ENCODE measurements at regions not wholly inside any gene's neighbourhood (a gene's known extent, or its start where the extent isn't known, plus 50 kb on each side); places are given as distances from the start of the nearest gene placed in this dataset.

DNA sequence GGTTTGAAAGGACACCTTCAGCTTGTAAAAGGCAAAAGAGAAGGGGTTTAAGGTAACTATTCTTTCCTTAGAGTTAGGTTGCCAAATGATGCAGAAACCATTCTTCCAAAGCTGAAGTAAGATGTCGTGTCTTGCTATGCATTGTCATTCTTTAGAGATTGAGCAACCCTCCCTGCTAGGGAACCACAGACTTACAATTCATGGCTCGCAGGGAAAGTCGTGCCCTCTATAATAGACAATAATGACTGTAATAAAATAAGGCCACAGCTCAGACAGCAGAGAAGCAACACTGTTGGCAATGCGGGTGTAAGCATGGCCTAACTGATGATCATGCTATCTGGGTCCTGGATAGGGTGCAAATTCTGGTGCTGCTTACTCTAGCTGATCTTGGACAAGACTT, 129.6 kb upstream of the CDH13 start:
- no peak for DNase-seq (ENCODE audit: low spot score)

DNA sequence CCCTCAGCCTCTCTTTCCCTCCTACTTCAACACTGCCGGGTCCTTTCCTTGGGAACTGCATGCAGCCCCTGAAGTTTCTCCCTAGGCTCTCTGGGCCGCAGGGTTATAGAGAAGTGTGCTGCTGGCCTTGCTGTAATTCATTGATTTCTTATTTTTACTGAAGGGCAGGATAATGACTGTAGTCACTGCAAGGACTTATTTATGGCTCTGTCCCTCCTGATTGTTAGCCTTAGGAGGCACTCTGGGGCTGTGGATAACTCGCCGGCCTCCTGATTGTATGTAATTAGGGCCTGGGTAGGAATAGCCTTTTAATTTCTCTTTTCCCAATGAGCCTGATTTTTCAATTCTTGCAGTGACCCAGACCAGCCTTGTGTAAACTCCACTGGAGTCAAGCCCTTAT, 138.3 kb upstream of the CDH13 start:
- no peak for DNase-seq (ENCODE audit: low spot score)

DNA sequence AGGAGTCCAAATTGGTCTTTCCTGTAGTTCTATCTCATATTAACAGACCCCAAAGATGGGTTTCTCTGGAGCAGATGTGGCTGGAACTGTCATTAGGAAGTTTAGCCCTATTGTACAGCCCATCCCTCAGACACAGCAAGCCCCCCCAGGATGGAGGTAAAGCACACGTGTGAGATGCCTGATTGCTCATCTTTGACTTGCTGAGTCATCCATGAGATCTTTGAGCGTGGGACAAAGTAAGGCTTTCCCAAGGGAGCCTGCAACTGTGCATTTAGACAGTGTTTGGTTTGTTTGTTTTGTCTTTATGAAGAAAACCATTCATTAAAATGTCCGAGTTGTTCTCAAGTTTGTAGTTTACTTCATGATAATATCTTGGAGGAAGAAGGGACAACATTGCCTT, 145.3 kb upstream of the CDH13 start:
- DNase-seq (ENCODE audit: low spot score) = no peak

DNA sequence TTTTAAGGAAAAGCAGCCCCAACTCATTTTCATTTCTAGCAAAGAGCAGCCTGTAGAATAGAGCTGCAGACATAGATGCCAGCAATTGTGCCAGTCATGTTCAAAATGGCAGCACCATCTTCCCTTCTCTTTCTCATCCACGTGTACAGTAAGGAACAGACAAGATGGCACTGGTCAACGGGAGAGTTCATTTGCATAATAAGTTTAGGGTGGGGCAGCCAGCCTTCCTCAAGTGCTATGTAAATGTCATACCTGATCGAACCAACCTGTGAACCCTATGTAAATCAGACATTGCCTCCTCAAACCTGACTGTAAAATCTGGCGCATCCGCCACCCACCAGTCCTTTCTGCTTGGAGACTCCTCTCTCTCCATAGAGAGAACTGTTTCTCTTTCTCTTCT, 150.0 kb upstream of the CDH13 start:
- DNase-seq (ENCODE audit: low spot score) = no peak

DNA sequence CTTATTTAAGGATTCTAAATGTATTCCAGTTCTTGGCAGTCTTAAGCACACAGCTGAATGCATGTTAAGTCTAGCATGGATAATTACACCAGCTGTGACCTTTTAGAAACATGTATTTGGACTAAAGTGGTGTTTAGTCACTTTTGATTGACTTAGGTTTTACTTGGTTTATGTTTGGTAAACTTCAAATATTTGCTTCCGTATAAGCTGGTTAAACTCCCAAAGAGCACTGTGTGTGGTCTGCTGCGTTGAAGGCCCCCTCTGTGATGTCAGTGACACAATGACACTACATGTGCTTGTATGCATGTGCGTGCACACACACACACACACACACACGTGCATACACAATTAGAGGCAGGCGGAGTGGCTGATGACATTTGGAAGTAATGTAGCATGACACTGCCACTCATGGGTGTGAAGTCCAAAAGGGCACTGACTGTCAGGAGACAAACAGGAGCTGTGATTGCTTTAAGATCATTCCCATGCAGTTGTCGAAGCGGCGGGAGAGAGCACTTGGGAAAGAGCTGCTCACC, 156.1 kb upstream of the CDH13 start:
- DNase-seq (ENCODE audit: low spot score) = no peak

DNA sequence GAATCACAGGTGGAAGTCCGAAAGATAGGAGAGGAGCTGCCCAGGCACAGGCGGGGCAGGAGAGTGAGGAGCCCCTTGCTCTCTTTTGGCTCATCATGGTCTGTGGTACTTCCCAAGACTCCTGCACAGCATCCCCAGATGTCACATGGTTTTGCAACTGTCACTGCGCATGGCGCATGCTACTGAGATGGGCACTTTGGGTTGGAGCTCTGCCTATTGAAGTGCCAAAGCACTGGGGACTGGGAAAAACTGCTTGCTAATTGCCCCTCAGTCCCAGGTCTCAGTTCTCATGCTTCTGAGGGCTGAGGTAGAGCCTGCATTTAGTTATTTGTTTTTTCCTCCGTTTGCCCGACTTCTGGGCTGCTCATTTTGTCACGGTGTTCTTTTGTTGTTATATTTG, 156.8 kb upstream of the CDH13 start:
- no peak for DNase-seq (ENCODE audit: low spot score)

DNA sequence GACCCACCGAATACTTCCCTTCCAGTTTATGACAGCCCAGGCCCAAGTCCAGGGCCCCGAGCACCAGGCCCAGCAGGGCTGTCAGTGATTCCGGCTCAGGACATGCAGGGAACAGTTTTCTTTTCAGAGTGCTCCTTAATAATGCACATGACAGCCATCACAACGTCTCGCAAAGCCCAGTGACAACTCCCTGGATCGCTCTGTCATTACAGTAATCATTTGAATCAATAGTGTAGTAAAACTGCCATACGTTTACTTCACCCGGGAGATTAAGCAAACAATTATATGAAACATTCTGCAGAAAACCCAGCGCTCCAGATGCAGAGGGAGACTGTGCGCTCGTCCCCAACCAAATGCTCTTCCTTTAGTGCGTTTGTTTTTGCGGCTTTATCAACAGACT, 162.6 kb upstream of the CDH13 start:
- no peak for DNase-seq (ENCODE audit: low spot score)

DNA sequence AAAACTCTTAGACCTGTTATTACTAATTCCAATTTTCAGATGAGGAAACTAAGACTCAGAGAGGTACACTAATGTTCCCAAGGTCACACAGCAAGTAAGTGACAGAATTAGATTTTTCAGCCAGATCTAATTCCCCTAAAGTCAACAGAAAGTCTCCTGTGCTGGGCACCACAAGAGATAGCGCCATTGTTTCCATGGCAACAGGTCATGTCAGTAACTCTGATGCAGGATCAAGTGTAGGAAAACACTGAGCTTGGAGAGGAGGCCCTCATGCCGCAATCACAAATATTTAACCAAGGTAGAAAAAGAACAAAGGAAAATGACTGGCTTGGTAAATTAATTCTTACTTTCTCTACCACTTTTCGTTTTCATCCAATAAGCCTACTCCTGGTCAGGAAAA, 166.0 kb upstream of the CDH13 start:
- DNase-seq (ENCODE audit: low spot score) = no peak

DNA sequence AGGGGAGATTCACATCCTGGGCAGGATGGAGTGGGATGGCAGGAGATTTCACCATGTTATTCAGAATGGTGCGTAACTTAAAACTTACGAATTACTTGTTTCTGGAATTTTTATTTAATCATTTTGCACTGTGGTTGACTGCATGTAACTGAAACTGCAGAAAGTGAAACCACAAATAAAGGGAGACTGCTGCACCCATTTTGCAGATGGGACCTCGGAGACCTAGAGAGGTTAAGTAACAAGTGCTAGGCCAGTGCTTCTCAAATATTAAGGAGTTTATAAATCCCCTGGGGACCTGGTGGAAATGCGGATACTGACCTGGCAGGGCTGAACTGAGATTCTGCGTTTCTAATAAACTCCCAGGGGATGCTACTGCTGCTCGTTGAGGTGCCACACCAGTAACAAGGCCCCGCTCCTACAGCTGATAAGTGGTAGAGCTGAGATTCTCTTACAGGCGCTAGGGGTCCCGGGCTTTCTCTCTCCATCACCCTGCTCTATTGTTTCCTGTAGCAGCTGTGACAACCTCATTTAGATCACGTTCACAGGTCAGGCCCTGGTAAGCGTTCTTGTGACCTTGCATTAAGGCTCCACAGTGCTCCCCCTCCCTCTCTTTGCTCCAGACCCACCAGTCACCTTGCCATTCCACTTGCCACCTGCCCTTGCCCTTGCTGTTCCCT, 167.1 kb upstream of the CDH13 start:
- no peak for DNase-seq (ENCODE audit: low spot score)

DNA sequence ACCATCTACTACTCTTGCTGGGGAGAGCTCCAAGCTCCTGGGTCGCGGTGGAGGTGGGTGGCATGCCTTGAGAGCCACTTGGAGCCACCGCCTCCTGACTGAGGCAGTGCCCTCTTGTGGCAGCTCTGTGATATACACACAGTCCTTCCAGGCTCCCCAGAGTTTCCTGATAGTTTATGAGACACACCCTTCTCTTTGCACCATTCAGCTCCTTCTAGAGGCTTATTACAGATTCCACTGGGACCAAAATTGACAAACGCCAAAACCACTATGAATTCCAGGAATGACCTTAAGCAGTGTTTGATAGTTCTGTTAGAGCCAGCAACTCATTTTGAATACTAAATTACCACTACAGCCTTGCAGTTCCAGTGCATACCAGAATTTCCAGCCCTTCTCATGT, 170.1 kb upstream of the CDH13 start:
- DNase-seq (ENCODE audit: low spot score) = peak; percentile 80

DNA sequence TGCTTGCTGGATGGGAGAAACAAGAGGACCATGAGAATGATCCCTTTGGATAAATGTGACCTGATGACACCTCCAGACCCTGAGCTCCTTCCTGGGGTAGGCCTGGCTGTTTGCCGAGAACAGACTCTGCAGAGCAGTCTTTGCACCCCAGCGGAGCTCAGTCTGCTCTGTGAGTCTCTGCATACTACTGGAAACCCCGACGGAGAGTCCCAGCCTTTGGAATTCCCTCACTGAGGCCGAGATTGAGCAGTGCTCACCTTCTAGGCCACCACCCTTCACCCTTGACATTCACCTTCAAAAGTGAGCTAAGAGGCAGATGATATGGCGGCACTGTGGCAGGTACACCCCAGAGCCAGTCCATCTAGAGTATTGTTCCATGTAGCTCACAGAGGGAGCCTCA, 172.2 kb upstream of the CDH13 start:
- no peak for DNase-seq (ENCODE audit: low spot score)

DNA sequence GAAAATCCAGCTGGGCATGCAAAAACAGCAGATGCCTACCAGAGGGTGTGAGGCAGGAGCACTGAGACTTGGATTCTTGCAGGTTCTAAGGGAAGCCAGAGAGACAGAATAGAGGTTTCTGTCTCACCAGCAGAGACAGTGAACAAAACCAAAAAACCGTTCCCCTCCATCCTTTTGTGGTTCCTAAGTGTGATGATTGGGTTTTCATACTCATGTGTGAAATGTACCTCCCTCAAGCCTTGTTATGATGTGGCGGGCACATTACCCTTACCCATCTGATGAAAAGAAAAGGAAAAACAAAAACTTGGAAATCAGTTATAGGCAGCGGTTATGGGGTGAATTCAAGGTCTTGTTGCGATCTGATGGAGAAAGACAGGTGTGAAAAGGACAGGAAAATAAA, 172.6 kb upstream of the CDH13 start:
- no peak for DNase-seq (ENCODE audit: low spot score)

DNA sequence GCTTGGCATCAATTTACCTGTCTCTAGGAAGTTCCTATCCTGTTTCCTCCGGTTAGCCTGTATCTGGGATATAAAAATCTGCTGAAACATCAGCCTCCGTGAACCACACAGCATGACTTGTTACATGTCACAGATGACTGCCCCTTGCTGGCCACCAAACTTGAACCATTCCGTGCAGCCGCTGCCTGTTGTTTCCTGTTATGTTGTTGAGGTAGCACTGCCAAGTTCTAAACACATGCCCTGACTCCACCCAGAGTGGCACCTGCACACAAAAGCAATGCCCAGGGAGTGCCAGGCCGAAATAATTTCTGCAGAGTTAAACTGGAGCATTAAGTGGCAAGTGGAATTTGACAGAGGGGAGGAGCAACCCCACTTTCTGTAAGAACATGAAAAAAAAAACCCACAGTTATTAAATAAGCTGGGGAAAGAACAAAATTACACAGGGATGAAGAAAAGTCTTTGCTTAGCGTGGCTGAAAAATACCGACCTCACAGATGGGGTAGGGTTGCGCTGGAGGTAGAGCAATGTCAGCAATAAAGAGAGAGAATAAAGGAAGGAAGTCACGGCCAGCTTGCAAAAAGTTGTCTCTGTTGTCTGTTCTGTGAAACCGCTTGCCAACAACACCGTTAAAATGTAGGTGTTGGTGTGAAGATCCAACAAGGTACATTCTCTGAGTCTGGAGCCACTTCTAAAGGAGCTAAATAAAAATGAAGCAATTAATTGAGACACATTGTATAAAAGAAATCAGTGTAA, 174.6 kb upstream of the CDH13 start:
- DNase-seq (ENCODE audit: low spot score) = no peak

DNA sequence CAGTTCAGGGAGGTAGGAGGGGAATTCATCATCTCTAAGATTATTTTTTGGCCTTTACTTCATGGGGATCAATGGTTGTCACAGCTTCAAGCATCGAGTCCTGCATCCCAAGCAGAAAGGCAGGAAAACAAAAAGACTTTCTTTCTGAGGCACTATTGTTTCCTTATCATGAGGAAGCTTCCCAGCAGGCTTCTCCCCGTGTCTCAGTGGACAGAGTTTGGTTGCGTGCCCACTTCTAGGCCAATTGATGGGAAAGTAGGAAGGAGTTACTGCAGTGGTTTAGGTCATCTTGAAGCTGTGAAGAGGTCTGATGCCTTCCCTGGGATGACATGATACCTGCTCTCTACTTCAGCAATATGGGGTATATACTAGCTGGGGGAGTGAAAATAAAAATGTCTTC, 175.3 kb upstream of the CDH13 start:
- DNase-seq (ENCODE audit: low spot score) = no peak

DNA sequence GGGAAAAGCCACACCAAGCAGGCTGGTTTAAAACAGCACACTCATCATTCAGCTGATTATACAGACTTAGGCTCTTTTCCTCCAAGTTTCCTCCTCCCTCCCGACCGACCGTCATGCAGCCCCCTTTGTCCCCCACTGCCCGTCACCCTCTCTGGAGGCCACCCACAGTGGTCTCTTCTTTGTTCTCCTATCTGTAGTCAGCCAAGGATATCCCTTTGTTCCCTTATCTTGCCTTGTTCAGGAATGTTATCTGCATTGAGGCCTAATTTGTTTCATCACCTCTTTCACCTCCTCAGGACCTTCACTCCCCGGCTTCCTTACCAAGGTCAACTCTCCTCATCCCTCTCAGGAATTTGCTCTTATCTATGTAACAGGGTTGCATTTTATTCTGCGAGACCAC, 186.4 kb upstream of the CDH13 start:
- DNase-seq (ENCODE audit: low spot score) = no peak

DNA sequence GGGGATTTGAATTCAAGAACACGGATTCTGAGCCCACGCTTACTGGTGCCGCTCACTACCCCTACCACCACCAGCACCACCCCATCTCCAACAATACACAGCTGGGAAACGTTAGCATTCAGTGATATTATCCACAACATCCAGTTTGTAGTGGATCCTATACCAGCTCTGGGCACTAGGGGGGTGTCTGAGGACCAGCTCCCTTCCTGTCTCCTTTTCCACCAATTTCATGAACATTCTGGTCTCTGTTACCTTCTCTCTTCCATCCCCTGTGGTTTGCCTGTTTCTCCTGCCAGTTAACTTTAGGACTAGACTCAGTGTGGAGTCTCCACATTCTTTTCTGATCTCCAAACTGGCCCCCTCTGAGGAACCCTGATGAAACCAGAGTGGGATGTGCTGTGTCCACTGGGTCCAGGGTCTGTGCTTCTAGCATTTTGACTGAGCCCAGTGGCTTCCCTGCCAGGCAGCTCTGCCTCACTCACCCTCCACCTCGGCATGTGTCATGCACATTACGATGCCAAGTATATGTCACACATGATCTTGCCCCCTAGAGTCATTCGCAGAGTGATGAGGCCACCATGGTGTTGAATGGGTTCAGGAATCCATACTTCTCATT, 187.0 kb upstream of the CDH13 start:
- peak; percentile 71 for DNase-seq (ENCODE audit: low spot score)

DNA sequence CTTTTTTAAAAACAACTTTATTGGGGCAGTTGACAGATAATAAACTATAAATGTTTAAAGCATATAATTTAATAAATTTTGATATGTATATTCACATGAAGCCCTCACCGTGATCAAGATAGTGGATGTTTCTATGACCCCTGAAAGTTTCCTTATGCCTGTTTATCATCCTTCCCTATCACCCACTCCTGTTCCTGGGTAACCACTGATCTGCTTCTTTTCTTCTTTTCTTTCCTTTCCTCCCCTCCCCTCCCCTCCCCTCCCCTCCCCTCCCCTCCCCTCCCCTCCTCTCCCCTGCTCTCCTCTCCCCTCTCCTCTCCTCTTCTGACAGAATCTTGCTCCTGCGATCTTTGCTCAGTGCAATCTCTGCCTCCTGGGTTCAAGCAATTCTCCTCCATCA, 193.7 kb upstream of the CDH13 start:
- DNase-seq (ENCODE audit: low spot score) = no peak

DNA sequence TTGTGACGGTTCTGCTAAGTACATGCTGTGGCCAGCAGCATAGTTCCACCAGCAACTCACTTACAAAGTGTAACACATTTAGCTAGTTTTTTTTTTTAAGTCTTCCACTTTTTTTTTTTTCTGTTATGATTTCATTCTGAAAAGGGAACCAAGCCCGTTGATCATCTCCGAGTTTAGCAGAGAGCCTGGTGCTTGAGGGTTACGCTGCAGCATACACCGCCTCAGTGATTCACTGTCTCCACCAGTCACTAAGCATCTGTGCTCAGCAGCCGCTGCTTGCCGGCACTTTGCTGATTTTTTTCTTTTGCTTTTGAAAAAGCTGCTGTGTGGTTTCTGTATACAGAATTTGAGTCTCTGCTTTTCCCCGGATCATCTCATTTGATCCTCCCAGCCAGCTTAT, 194.5 kb upstream of the CDH13 start:
- peak; percentile 40 for DNase-seq (ENCODE audit: low spot score)

DNA sequence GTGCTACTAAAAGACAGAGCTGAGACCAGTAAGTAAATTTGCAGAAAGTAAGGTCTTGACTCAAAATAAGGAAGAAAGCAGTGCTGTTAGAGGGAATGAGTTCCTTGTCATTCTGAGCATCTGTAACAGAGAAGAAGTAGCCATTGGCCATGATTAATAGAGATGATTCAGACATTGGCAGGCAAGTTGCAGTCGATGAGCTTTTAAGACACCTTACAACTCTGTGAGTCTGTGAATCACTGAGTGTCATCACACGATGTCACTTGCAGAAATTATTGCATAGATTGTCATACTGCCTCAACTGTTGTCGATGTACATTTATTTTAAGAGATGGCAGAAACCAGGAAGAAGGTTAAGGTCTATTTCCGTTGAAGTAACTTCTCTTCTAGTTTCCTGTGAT, 201.1 kb upstream of the CDH13 start:
- DNase-seq (ENCODE audit: low spot score) = no peak

DNA sequence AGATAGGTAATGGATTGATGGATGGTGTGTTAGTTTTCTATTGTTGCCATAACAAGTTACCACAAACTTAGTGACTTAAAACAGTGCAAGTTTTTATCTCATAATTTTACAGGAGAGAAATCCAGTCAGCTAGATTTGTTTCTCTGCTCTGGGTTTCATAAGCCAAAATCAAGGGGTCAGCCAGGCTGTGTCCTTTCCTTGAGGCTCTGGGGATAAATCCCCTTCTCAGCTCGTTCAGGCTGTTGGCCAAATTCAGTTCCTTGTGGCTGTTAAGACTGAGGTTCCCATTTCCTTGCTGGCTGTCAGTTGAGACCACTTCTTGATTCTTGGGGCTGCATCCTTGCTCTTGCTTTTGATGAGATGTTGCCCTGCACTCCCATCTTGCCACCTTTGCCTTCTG, 204.9 kb upstream of the CDH13 start:
- DNase-seq (ENCODE audit: low spot score) = no peak

DNA sequence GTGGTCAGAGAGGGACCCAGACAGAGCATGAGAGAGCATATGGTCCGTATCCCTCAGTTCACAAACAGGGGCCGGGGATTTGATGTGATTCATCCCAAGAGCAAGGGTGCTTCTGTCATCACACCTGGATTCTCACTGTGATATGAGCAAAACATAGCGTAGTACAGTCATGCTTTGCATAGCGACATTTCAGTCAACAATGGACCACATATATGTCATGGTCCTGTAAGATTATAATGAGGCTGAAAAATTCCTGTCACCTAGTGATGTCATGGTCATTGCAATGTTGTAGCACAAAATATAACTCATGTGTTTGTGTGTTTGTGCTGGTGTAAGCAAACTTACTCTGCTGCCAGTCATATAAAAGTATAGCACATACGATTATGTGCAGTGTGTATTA, 207.4 kb upstream of the CDH13 start:
- DNase-seq (ENCODE audit: low spot score) = no peak

DNA sequence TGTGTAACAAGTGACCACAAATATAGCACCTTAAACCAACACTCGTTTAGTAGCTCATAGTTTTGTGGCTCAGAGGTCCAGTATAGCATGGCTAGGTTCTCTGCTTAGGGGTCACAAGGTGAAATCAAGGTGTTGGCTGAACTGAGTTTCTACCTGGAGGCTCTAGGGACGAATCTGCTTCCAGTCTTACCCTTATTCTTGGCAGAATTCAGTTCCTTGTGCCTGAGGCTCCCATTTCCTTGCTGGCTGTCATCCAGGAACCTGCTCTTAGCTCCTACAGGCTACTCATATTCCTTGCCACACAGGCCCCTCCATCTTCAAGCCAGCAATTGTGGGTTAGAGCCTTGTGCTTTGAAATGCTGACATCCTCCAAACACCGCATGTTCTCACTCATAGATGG, 212.3 kb upstream of the CDH13 start:
- DNase-seq (ENCODE audit: low spot score) = no peak

DNA sequence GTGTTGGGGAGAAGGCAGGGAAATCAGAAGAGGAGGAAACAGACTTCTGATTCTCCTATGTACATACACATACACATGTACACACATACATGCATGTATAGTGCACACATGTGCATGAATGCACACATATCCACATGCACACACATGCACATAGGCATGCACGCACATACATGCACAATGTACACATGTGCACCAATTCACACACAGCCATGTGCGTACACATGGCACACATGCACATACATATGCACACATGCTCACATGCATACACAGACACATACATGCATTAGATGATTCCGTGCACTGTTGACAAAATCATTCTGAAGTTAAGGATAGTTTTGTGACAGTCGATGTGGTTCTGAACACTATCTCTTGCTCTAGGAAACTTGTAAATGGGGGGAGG, 214.0 kb upstream of the CDH13 start:
- DNase-seq (ENCODE audit: low spot score) = no peak

Measured in GM03348 (cell line).